ENCODE measurements at regions not wholly inside any gene's neighbourhood (a gene's known extent, or its start where the extent isn't known, plus 50 kb on each side); places are given as distances from the start of the nearest gene placed in this dataset.

DNA sequence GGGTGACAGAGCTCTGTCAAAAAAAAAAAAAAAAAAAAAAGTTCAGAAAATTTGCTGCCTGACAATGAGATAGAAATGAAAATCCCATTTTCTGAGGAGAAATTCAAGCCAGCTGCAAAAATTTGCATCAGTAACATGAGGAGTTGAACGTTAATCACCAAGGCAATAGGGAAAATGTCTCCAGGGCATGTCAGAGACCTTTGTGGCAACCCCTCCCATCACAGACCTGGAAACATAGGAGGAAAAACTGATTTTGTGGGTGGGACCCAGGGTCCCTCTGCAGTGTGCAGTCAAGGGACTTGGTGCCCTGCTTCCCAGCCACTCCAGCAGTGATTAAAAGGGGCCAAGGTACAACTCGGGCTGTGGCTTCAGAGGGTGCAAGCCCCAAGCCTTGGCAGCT lies 615.4 kb downstream of the RWDD3 start:
- no peak overlapping the region for H3K9ac ChIP-seq (replicated peaks; ENCODE audit: extremely low read depth, insufficient read depth, low read length)
- no peak overlapping the region for H3K4me3 ChIP-seq (replicated peaks in 1 of 3; ENCODE audit: insufficient read depth in 1 of 3, low read depth in 1 of 3, low read length in 3 of 3)
- no peaks in the 10 kb centered on the region for H4K20me1 ChIP-seq (replicated peaks; ENCODE audit: control insufficient read depth, extremely low read depth, insufficient read depth, low read length)
- H3K79me2 ChIP-seq (ENCODE audit: control insufficient read depth, insufficient read depth, low read length): no peaks in the 10 kb centered on the region
- H3K4me1 ChIP-seq (ENCODE audit: control insufficient read depth, extremely low read depth, insufficient read depth, low read length): no peaks in the 10 kb centered on the region
- BruUV-seq (replicated peaks): no TSS peak
- no peaks in the 10 kb centered on the region for H3K27me3 ChIP-seq (ENCODE audit: control insufficient read depth in 2 of 2, insufficient read depth in 2 of 2, low read length in 2 of 2)
- dilution Hi-C loops (cut with MboI; ENCODE audit: extremely low pct_ligation_motif_present, low sequenced_read_pairs): no loop called here
- no peak for TF ChIP-seq MYC (IDR thresholded peaks at IDR 0.05; ENCODE audit: low read depth, low read length)
- no peak for TF ChIP-seq GATA2 (IDR thresholded peaks at IDR 0.05; ENCODE audit: insufficient read depth, insufficient read length, low read depth, low read length)
- TF ChIP-seq FOS (IDR thresholded peaks at IDR 0.05; ENCODE audit: borderline replicate concordance, insufficient read depth, low read length): no peak
- H3K9me3 ChIP-seq (replicated peaks; ENCODE audit: control insufficient read depth, insufficient read depth, low read length): no peaks in the 10 kb centered on the region
- no peak overlapping the region for H2AFZ ChIP-seq (ENCODE audit: low read depth, low read length)
- POLR2A ChIA-PET: no interaction called here
- H3K4me2 ChIP-seq (ENCODE audit: insufficient read depth, low read length): no peak overlapping the region
- intact Hi-C loops (cut with micrococcal nuclease): no loop called here
- CTCF ChIA-PET: interaction anchor here (0.6 kb wide), 1 partner anchor 764 kb away, joined by 4 read pairs; no protein-coding TSS in a partner anchor
- DNase-seq (ENCODE audit: low read depth, low spot score) (no peak), FAIRE-seq (no peak)
- no peaks in the 10 kb centered on the region for H3K36me3 ChIP-seq (ENCODE audit: control insufficient read depth in 2 of 2, extremely low read depth in 1 of 2, insufficient read depth in 2 of 2, low read length in 2 of 2)
- H3K9me1 ChIP-seq (replicated peaks; ENCODE audit: control insufficient read depth, extremely low read depth, insufficient read depth, low read length): no peaks in the 10 kb centered on the region
- H3K27ac ChIP-seq (ENCODE audit: insufficient read depth, low read depth, low read length): no peak overlapping the region

DNA sequence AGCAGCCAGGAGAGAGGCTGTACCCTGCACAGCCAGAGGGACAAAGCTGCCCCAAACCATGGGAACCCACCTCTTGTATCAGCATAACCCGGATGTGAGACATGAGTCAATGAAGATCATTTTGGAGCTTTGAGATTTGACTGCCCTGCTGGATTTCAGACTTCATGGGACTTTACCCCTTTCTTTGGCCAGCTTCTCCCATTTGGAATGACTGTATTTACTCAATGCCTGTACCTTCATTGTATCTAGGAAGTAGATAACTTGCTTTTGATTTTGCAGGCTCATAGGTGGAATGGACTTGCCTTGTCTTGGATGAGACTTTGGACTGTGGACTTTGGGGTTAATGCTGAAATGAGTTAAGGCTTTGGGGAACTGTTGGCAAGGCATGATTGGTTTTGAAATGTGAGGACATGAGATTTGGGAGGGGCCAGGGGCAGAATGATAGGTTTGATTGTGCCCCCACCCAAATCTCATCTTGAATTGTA lies 616.2 kb downstream of the RWDD3 start:
- no peak for FAIRE-seq
- DNase-seq (ENCODE audit: low read depth, low spot score): no peak
- Histone ChIP-seq H3K9me1 (replicated peaks; ENCODE audit: control insufficient read depth, extremely low read depth, insufficient read depth, low read length) (no peaks in the 10 kb centered on the region), H3K9me3 (replicated peaks; ENCODE audit: control insufficient read depth, insufficient read depth, low read length) (no peaks in the 10 kb centered on the region), H4K20me1 (replicated peaks; ENCODE audit: control insufficient read depth, extremely low read depth, insufficient read depth, low read length) (no peaks in the 10 kb centered on the region), H3K4me1 (ENCODE audit: control insufficient read depth, extremely low read depth, insufficient read depth, low read length) (no peaks in the 10 kb centered on the region), H3K4me2 (ENCODE audit: insufficient read depth, low read length) (no peak overlapping the region), H3K27ac (ENCODE audit: insufficient read depth, low read depth, low read length) (no peak overlapping the region), H3K9ac (replicated peaks; ENCODE audit: extremely low read depth, insufficient read depth, low read length) (no peak overlapping the region), H3K4me3 (replicated peaks in 1 of 3; ENCODE audit: insufficient read depth in 1 of 3, low read depth in 1 of 3, low read length in 3 of 3) (no peak overlapping the region), H2AFZ (ENCODE audit: low read depth, low read length) (no peak overlapping the region), H3K79me2 (ENCODE audit: control insufficient read depth, insufficient read depth, low read length) (no peaks in the 10 kb centered on the region), H3K27me3 (ENCODE audit: control insufficient read depth in 2 of 2, insufficient read depth in 2 of 2, low read length in 2 of 2) (no peaks in the 10 kb centered on the region), H3K36me3 (ENCODE audit: control insufficient read depth in 2 of 2, extremely low read depth in 1 of 2, insufficient read depth in 2 of 2, low read length in 2 of 2) (no peaks in the 10 kb centered on the region)
- no TSS peak for BruUV-seq (replicated peaks)
- TF ChIP-seq POLR2A (IDR thresholded peaks at IDR 0.05; ENCODE audit: low read depth, low read length) (no peak), FOS (IDR thresholded peaks at IDR 0.05; ENCODE audit: borderline replicate concordance, insufficient read depth, low read length) (no peak), POLR2AphosphoS5 (IDR thresholded peaks at IDR 0.05; ENCODE audit: insufficient read depth, low read depth, low read length) (no peak), MYC (IDR thresholded peaks at IDR 0.05; ENCODE audit: low read depth, low read length) (no peak), GATA2 (IDR thresholded peaks at IDR 0.05; ENCODE audit: insufficient read depth, insufficient read length, low read depth, low read length) (no peak), JUN (IDR thresholded peaks at IDR 0.05; ENCODE audit: borderline replicate concordance, insufficient read depth, insufficient read length, low read depth) (no peak), EZH2 (IDR thresholded peaks at IDR 0.05; ENCODE audit: borderline replicate concordance, low read depth, low read length, severe bottlenecking) (no peak), CTCF (IDR thresholded peaks at IDR 0.05; ENCODE audit: extremely low read depth in 1 of 2, insufficient read depth in 1 of 2, low read depth in 1 of 2, low read length in 2 of 2) (no peak)
- TF ChIP-seq, protein P1, sequence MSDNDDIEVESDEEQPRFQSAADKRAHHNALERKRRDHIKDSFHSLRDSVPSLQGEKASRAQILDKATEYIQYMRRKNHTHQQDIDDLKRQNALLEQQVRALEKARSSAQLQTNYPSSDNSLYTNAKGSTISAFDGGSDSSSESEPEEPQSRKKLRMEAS (IDR thresholded peaks at IDR 0.05; ENCODE audit: insufficient read depth, insufficient read length): no peak
- ChIA-PET POLR2A (no interaction called here), CTCF (no interaction called here)
- intact Hi-C loops (cut with micrococcal nuclease): no loop called here
- dilution Hi-C loops (cut with MboI; ENCODE audit: extremely low pct_ligation_motif_present, low sequenced_read_pairs): no loop called here

Data from endothelial cell of umbilical vein (primary cell).